SK-N-SH treated with all-trans-retinoic acid at 6 μM for 48 hours (cell line): ENCODE measurements at regions not wholly inside any gene's neighbourhood (a gene's known extent, or its start where the extent isn't known, plus 50 kb on each side); places are given as distances from the start of the nearest gene placed in this dataset.

Source experiments
- ZC3H10 ChIP-seq: fragments of 250-450 bp; sonication (Bioruptor Pico); IDR thresholded peaks from 2 replicates; pipeline ENCODE4 v1.5.1; 2021; ENCODE audit warnings: mild to moderate bottlenecking, moderate library complexity
- ZFP30 ChIP-seq: fragments of 450-650 bp; formaldehyde crosslinking; IDR thresholded peaks from 2 replicates; pipeline ENCODE4 v1.5.0; 2022; ENCODE audit warnings: mild to moderate bottlenecking, moderate library complexity

- TF ChIP-seq ZFP30 (CRISPR knock-in tag) (no peak), ZC3H10 (CRISPR knock-in tag) (no peak)
Measured at GRCh38 chr2:226307487-226308322, 491.9 kb downstream of the IRS1 start.
